Activated T-cell treated with anti-CD3 and anti-CD28 coated beads, Interleukin-2, amount 50 U/mL, for 1 hour (primary cell): ENCODE measurements at regions not wholly inside any gene's neighbourhood (a gene's known extent, or its start where the extent isn't known, plus 50 kb on each side); places are given as distances from the start of the nearest gene placed in this dataset.

Experiments used
- DNase-seq: peaks from one replicate; pipeline ENCODE4 v3.0.0-alpha.2; 2020

DNA sequence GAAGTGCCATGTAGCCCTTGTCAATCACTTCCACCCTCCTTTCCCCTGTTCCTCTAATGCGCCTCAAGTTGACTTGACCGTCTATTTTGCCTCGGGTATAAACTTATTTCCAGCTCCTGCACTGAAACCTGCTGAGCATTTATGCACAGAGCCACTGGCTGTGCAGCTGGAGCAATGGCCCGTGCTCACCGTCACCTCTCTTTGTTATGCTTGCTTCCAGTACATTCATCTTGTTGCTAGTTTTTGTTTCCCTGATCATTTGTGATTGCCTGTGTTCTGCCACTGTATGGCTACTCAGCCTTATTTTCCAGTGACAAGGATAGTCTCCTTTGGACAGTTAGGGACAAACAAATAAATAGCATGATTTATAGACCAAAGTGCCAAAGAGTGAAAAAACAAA is 183.1 kb upstream of the C9orf72 start:
- DNase-seq = no peak

DNA sequence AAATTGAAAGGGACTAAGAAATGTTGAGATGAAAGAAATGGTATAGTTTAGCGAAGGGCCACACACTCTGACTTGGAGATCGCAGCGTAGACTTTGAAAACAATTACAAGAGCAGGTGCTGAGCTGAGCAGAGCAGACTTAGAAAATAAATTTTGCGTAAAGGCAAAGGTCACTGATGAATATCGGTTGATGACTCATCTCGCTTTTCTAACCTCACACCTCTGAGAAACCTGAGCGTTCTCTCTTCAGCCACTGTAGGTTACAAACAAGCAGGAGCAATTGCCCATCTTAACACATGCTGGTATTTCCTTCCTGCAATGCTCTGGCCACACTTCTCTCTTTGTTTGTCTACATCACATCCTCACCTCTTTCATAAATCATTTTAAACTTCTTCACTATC is 190.6 kb upstream of the C9orf72 start:
- no peak for DNase-seq

DNA sequence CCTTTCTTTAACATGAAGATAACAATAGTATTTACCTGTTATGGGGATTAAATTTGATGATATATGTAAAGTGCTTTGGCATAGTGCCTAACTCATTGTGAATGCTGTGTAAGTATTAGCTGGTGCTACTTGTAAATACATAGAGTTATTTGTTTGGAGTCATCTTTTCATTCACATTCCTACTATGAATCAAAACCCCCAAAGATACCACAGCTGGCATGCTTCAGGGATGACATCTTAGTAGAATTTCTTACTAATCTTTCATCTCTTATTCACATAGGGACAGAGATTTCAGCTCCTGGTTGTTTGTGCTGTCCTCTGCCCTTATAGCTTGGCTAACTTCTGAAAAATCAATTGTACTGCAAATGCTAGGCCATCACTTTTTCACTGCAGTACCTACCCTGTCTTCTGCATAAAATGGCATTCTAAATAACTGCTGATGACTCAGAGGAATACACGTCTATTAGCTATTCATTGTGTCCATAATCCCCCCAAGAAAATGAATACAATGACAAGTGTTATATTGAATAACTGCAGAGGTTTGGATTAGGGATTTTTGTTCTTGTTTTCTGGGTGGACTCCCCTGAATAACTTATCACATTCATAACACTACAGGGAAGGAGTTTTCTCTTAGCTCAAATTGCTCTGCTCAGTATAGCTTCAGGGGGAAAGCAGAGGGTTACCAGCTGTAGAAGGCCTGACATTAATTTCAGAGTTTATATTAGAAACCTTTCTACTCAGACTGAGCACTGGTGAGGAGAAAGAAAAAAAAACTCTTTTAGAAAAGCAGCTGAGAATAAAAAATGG is 192.2 kb upstream of the C9orf72 start:
- DNase-seq = no peak

DNA sequence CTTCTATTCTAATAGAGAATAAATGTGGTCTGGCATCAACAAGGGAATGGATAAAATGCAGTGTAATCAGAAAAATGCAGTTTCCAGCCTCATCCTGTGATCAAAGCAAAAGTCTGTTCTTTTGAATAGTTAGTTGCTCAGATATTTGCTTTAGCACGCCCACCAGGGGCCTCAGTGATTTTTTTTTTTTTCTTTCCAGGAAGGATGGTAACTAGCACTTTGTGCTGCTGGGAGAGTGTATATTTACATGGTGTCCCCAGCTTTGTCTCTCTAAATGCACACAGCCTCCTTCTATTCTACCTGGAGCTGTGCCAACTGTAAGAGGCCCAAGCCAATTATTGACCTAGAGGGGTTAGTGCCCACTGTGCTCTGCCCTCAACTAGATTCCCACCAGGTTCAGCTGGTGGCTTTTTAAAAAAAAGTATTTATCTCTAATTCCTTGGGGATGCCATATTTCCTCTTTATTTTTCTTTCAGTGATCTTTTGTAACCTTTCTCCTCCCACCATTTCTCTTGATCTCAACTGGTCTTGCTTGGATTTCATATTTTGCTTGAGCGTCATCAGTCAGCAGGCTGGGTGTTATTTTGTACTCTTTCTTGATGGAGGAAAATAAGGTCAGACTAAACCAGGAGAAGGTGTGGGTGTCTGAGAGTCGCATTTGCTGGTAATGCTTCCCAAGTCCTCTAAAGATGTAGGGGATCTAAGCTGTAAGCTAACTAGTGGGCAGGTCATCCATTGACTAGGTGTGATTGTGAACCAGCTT is 193.0 kb upstream of the C9orf72 start:
- DNase-seq = no peak

DNA sequence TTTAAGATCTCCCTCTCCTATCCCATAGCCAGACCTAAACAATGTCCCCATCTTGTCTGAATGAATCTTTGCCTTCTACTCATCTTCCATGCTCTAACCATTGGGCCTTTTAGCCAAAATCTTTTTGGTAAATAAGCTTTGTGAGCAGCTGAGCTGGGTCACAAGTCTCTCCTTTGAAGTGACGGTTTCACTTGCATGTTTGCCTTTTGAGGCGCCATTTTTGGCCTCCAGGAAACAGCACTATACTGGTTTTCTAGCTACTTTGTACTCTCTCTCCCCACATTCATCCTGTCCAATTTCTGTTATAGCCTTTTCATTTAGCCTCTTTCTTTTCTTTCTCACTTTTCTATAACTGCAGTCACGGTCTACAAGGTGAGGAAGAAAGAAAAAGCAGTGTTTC is 195.5 kb upstream of the C9orf72 start:
- DNase-seq = no peak

DNA sequence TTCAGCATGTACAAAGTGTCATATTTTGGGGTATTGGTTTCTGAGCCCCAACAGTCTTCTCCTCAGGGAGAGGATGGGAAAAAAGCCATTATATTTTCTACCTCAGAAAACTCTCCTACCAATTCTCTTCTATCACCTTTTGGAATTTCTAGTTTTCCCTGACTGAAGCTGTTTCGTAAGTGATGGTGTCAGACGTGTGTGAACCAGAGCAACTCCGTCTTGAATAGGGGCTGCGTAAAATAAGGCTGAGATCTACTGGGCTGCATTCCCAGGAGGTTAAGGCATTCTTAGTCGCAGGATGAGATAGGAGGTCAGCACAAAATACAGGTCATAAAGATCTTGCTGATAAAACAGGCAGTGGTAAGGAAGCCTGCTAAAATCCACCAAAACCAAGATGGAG is 197.3 kb upstream of the C9orf72 start:
- no peak for DNase-seq

DNA sequence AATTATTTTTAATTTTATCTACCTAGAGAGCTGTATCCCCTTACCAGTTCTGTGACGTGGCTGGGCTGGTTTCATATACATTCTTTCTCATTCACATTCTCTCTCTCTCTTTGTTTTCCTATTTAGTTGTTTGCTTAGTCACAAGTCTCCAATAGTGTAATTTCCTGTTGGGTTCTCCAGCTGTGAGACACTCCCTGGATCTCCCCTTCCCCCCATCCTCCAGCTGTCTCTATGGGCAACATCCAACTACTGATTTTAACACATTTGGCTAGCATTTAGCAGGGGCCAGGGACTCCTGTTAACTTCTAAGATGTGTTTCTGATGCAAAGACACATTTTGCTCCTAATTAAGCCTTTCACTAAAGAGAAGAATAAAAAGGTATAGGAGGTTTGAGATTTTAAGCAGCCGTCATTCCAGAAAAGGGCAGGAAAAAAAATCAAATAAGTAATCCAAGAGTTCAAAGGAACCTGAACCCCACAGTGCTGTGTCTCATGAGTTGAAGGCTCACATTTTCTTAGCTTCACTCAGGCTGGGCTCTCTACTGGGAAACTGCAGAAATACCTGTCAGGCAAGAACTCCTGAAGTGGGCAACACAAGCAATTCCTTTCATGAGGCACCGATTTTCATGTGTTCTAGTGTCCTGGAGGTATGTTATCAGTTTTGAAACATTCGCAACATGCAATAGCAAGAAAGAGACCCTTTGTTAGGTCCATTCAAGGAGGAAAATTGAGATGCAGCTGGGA is 198.7 kb upstream of the C9orf72 start:
- no peak for DNase-seq

DNA sequence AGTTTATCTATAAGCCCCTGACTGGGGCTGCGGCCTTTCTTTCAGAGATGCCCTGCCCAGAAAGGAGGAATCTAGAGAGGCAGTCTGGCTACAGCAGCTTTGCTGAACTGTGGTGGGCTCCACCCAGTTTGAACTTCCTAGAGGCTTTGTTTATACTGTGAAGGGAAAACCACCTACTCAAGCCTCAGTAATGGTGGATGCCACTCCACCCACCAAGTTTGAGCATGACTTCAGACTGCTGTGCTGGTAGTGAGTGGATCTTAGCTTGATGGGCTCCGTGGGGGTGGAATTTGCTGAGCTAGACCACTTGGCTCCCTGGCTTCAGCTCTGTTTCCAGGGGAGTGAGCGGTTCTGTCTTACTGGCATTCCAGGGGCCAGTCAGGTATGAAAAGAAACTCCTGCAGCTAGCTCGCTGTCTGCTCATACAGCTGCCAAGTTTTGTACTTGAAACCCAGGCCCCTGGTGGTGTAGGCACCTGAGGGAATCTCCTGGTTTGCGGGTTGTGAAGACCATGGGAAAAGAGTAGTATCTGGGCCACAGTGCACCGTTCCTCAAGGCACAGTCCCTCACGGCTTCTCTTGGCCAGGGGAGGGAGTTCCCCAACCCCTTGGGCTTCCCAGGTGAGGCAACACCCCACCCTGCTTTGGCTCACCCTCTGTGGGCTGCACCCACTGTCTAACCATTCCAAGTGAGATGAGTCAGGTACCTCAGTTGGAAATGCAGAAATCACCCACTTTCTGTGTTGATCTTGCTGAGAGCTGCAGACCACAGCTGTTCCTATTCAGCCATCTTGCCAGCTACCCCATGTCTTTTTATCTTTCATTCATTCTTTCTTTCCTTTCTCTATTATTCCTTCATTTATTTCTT is 211.8 kb upstream of the C9orf72 start:
- DNase-seq = no peak

DNA sequence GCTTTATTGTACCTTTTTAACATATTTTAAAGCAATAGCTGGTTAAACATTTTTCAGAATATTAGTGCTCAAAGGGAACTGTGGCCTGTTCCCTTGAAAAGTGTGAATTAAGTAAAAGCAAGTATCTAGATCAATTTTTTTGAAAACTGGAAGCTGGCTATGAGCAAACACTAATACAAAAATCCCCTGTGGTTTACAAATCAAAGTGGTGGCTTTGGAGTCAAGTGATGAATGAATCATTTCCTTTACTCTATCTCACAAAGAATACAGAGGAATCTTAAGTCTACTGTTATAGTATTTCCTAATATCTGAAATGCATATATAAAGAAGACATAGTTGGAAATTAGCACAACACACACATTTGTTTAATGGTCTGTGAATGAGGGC is 212.4 kb upstream of the C9orf72 start:
- no peak for DNase-seq

DNA sequence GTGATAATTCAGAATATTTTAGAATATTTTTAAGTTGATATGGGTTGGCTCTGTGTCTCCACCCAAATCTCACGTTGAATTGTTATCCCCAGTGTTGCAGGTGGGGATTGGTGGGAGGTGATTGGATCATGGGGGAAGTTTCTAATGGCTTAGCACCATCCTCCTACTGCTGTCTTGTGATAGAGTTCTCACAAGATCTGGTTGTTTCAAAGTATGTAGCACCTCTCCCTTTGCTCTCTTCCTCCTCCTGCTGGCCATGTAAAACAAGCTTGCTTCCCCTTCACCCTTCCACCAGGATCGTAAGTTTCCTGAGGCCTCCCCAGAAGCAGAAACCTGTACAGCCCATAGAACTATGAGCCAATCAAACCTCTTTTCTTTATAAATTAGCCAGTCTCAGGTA is 214.6 kb upstream of the C9orf72 start:
- no peak for DNase-seq

DNA sequence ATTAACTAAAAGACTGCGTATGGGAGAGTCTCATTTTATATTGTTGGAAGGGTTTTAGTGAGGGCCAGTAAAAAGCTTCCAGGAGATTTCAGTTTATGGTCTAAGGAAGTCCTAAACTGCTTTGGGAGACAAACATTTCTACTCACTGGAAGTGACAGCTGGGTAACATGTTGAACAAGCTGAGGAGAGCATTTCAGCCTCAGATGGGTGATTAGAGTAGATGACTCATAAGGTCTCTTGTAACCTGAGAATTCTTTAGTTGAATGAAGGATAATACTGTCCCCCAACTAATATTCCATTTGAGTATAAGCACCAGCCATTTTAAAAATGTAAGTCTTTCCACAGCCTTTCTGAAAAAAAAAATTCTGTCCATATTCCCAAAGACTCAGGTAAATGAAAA is 218.0 kb upstream of the C9orf72 start:
- DNase-seq = no peak

DNA sequence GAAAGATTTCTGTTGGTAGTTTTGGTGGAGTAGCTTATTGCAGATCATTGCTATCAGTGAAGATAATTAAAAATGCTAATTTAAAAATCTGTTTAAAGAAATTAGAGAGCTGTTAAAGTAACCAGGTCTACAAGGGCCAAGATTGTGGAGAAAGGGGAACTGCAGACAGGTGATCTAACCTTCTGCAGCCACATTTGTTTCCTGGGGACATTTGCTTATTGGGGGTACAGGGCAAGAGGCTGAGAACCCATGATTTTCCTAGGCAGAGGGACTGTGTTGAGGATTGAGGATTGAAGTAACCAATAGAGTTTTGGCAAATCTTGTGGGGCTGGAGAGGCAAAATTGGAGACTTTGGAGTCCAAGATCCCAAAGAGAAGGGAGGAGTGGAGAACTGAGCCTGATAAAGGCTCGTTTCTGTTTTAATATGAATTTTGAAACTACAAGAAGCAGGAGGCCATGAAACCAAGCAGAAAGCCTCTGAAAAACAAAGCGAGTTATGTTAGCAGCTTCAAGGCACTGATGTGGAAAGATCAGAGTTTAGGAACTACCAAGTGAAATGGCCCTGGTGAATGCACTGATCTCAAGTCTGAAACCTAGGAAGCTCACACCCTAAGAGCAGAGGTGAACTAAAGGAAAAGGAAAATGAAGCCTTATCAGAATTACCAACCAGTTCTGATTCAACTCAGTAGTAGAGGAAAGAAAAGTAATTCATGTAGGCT is 219.8 kb upstream of the C9orf72 start:
- no peak for DNase-seq

DNA sequence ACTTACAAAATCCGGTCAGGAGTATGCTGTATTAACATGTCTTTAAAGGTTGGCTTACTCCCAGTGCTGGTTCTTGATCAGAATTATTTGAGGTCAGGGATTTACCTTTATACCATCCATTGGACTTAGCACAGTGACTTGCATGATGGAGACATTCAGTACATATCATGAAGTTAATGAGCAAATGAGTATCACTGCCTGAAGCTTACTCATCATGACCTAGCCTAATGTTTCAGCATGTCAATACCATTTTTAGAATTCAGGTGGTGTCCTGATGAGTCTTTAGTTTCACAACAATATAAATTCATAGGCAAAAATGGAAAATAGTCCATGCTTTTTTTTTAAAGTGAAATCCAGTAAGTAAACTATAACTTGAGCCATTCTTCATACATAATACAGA is 226.0 kb upstream of the C9orf72 start:
- DNase-seq = no peak

DNA sequence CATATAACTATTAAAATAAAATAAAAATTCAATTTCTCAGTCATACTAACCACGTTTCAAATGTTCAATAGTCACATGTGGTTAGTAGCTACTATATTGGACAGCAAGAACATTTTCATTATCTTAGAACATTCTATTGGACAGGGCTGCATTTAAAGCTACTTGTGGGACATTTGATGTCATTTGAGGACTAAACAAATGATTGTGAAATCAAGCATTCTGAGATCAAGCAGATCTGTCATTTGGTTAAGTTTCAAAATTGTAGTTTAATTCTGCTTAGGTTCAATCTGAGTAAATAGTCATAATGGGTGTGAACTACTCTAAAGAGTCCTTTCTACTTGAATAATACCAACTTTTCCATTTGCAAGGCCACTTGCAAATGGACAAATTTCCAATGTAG is 226.9 kb upstream of the C9orf72 start:
- no peak for DNase-seq

DNA sequence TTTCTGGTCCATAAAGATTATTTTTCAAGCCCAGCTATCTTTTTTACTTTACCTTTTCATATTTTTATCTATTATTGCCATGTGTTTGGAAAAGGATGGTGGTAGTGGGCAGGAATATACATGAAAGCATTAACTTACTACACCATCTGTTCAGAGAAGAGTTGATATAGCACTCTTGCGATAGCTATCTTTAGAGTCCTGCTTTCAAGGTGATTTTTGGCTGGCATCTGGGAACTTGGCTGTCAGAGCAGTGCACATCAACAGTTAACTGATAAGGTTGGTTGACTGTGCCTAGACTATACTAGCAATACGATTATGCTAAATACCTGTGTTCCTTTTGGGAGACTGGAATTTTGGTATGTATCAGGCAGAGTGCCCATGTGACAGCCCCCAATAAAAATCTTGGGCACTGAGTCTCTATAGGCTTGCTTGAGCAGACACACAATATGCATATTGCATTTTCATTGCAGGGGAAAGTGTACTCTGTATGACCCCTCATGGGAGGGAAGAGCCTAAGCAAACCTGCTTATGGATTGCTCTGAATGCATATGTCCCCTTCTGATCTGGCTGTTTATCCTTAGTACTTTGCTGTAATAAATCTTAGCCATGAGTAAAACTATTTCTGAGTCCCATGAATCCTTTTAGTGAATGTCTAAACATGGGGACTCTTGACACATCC is 227.6 kb upstream of the C9orf72 start:
- DNase-seq = no peak

DNA sequence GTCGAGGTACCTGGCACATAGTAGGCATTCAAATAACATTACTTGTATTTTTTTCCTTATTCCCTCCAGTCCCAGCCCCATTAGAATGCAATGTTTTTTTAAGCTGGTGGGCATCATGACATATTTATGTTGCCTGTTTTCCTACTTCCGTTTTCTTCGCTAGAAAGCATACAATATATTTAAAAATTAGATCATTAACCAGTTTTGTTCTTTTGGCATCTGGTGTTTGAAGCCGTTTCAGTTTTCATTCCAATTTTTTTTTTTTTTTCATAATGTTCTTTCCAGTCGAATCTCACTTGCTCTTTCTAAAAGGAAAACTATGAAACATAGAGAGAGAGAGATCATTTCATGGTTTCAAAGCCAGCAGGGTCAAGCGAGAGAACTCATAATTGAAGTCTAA is 228.3 kb upstream of the C9orf72 start:
- no peak for DNase-seq

DNA sequence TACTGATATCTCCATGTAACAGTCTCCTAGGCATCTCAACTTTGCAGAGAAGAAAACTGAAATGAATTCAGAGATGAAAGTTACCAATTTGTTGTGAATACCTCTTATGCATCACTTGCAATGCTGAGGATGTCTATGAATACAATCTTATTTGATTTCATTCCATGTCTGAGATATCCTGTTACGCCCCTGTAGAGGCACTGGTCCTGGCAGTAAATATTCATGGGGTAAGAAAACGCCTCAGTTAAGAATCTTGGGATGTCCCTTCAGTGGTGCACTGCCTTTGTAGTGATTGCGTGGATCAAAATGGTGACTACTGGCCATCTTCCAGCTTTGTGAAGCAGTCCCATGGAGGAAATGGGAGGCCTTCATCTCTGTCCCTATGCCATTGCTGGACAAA is 229.1 kb upstream of the C9orf72 start:
- DNase-seq = no peak

DNA sequence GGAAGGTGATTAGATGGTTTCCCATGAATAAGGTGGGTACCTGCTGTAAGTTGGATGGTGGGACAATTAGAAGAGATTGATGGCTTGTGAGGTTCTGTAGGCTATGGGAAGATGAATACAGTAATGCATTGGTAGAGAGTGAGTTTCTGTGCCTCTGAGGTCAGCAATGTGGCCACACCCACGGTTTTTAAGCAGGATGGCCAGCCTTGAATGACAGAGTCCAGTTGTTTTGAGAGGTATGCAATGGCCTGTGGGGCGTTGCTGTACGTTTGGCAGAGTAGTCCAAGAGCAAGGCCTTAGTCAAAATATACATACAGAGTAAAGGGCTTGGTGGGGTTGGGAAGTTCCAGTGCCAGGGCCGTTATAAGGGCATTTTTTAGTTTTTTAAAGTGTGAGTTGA is 235.6 kb upstream of the C9orf72 start:
- DNase-seq = no peak

DNA sequence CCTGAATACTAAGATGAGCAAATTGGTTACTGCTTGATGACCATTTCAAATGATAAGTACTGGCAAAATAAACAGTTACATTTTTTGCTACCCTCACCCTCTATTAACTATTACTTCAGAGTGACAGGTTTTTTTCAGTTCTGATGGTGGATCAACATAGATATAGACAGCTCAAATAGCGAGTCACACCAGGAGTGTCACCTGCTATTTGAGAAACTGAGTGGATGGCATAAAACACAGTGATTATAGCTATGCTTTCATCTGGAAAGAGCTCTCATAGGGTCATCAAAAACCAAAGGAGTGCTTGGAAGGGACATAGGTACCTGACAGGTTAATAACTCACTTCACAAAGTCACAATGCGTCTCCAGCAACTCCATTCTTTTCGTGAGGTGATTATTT is 244.5 kb upstream of the C9orf72 start:
- DNase-seq = no peak

DNA sequence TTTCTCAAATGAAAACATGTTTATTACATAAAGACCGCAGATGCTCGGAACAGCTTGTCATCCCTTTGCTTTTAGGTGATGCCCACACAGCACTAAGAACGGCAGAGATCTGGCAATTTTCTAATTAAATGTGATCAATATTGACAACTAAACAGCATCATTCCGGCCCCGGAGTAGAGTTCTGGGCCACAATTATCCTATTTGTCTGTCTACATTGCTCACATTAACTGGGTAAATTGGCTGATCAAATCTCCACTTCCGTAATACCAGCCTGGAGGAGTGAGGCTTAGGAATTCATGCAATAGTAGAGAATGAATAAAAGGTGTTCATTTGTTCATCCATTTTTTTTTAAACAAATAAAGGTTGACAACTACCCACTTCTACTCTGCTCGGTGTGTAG is 245.1 kb upstream of the C9orf72 start:
- DNase-seq = no peak

DNA sequence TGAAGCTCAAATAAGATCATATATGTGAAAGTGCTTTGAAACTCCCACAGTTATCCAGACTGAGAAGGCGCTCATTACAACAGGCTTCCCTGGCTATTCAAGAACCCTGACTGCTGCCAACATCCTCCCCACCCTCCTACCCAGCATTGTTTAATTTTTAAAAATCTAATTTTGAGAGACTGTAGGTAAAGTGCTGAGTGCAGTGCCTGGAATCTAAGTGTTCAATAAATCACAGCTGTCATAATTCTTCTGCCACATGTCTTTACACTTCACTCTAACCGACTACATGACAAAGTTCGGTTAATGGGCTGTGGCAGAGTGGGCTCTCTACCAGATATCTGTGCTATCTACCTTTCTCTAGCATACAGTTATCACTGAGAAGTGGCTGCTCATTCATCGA is 255.6 kb upstream of the C9orf72 start:
- DNase-seq = no peak

DNA sequence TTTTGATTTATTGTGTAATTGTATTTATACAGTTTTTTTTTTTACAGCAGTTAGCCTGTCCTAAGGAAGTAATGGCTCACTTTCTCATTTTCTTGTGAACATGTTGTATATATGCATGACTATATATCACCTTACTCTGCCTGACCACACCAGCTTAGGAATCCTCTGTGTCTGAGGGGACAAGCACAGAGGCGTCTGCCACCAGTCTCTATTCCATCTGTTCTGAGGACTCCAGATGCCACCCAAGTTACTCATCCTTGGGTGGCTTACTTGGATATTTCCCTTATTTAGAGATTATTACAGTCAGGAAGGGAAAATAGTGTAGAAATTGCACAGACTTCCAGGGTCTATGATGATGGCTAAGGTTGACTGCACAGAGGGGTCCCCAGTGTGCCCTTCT is 256.3 kb upstream of the C9orf72 start:
- DNase-seq = no peak
